Kidney tubule cell (primary cell): ENCODE measurements at regions not wholly inside any gene's neighbourhood (a gene's known extent, or its start where the extent isn't known, plus 50 kb on each side); places are given as distances from the start of the nearest gene placed in this dataset.

Experiments used
- DNase-seq: peaks from one replicate; pipeline ENCODE4 v3.0.0-alpha.2; 2018; ENCODE audit warnings: low spot score

GRCh38 chr18:54020966-54021365 is 203.5 kb downstream of the MBD2 start:
- no peak for DNase-seq

GRCh38 chr18:54020156-54020745 is 204.2 kb downstream of the MBD2 start:
- no peak for DNase-seq

- no peak for DNase-seq
Observed at GRCh38 chr18:54019641-54020040, 204.8 kb downstream of the MBD2 start.

- DNase-seq = no peak
Observed at GRCh38 chr18:54013452-54013851, 211.0 kb downstream of the MBD2 start.

GRCh38 chr18:54004828-54005227 is 219.6 kb downstream of the MBD2 start:
- DNase-seq = peak; percentile 36

GRCh38 chr18:54003195-54003594 is 221.3 kb downstream of the MBD2 start:
- no peak for DNase-seq

GRCh38 chr18:53997064-53997463 is 227.4 kb downstream of the MBD2 start:
- no peak for DNase-seq

- no peak for DNase-seq
Observed at GRCh38 chr18:53994016-53994415, 230.5 kb downstream of the MBD2 start.

- DNase-seq = peak; percentile 52
Observed at GRCh38 chr18:53991805-53992204, 232.7 kb downstream of the MBD2 start.

- DNase-seq = peak; percentile 87
Observed at GRCh38 chr18:53991202-53991601, 233.3 kb downstream of the MBD2 start.

- DNase-seq = no peak
Observed at GRCh38 chr18:53990485-53990884, 234.0 kb downstream of the MBD2 start.

GRCh38 chr18:53984021-53984420 is 240.4 kb downstream of the MBD2 start:
- DNase-seq = peak; percentile 59

- peak; percentile 83 for DNase-seq
Observed at GRCh38 chr18:53971331-53971730, 253.1 kb downstream of the MBD2 start.

GRCh38 chr18:53952700-53953099 is 271.8 kb downstream of the MBD2 start:
- DNase-seq = no peak

- DNase-seq = no peak
Observed at GRCh38 chr18:53950545-53950944, 273.9 kb downstream of the MBD2 start.

GRCh38 chr18:53948991-53949390 is 275.5 kb downstream of the MBD2 start:
- DNase-seq = no peak

- DNase-seq = peak; percentile 78
Observed at GRCh38 chr18:53947092-53947640, 277.3 kb downstream of the MBD2 start.

GRCh38 chr18:53946594-53946993 is 277.9 kb downstream of the MBD2 start:
- peak; percentile 88 for DNase-seq

- peak; percentile 6 for DNase-seq
Observed at GRCh38 chr18:53944721-53945120, 279.7 kb downstream of the MBD2 start.

- DNase-seq = peak; percentile 11
Observed at GRCh38 chr18:53943326-53943860, 281.1 kb downstream of the MBD2 start.

GRCh38 chr18:53941601-53942338 is 282.7 kb downstream of the MBD2 start:
- peak; percentile 55 for DNase-seq

- DNase-seq = no peak
Observed at GRCh38 chr18:53937037-53937436, 287.4 kb downstream of the MBD2 start.

- DNase-seq = peak; percentile 10
Observed at GRCh38 chr18:53935803-53936202, 288.7 kb downstream of the MBD2 start.
